Fibroblast of pulmonary artery (primary cell): ENCODE measurements at regions not wholly inside any gene's neighbourhood (a gene's known extent, or its start where the extent isn't known, plus 50 kb on each side); places are given as distances from the start of the nearest gene placed in this dataset.
"Not testable (repeated sequence)": the region's sequence is repeated elsewhere in the genome, so short reads cannot be mapped to it uniquely, and the experiment has no call there.

Experiments used
- DNase-seq: peaks from one replicate; pipeline ENCODE4 v3.0.0-alpha.2; 2010; ENCODE audit warnings: low read depth
- H3K4me3 ChIP-seq: replicated peaks from 2 replicates; pipeline ENCODE4 v1.5.1; 2011; ENCODE audit warnings: low read depth, mild to moderate bottlenecking, control low read depth, low read length, moderate library complexity
- CTCF ChIP-seq: IDR thresholded peaks from 2 replicates; pipeline ENCODE4 v1.5.1; 2011; ENCODE audit warnings: mild to moderate bottlenecking, control low read depth, low read length, inconsistent platforms; ENCODE audit errors: missing control alignments

- DNase-seq: no peak
- TF ChIP-seq CTCF: no peak
- H3K4me3 ChIP-seq: no peak overlapping the region
Observed at GRCh38 chrX:81900522-81900921, 698.6 kb downstream of the SH3BGRL start.

- DNase-seq: no peak
- H3K4me3 ChIP-seq: no peak overlapping the region
- no peak for TF ChIP-seq CTCF
Observed at GRCh38 chrX:81925812-81926211, 723.9 kb downstream of the SH3BGRL start.

GRCh38 chrX:81945911-81946310, 744.0 kb downstream of the SH3BGRL start:
- not testable (repeated sequence) for H3K4me3 ChIP-seq, DNase-seq

GRCh38 chrX:81957318-81957717, 755.4 kb downstream of the SH3BGRL start:
- DNase-seq: peak; percentile 0
- no peak for TF ChIP-seq CTCF
- no peak overlapping the region for H3K4me3 ChIP-seq

- H3K4me3 ChIP-seq: no peak overlapping the region
- TF ChIP-seq CTCF: no peak
- DNase-seq: no peak
Observed at GRCh38 chrX:81957900-81958545, 756.1 kb downstream of the SH3BGRL start.

GRCh38 chrX:81959964-81960363, 758.1 kb downstream of the SH3BGRL start:
- no peak for DNase-seq
- no peak for TF ChIP-seq CTCF
- no peak overlapping the region for H3K4me3 ChIP-seq

GRCh38 chrX:81974413-81974812, 772.5 kb downstream of the SH3BGRL start:
- DNase-seq, H3K4me3 ChIP-seq: not testable (repeated sequence)

GRCh38 chrX:81979806-81980515, 778.1 kb downstream of the SH3BGRL start:
- H3K4me3 ChIP-seq: no peak overlapping the region
- TF ChIP-seq CTCF: no peak
- no peak for DNase-seq

GRCh38 chrX:81987217-81987616, 785.3 kb downstream of the SH3BGRL start:
- not testable (repeated sequence) for DNase-seq, H3K4me3 ChIP-seq
